ENCODE measurements at regions not wholly inside any gene's neighbourhood (a gene's known extent, or its start where the extent isn't known, plus 50 kb on each side); places are given as distances from the start of the nearest gene placed in this dataset.

GRCh38 chr1:221002601-221003000 is 123.4 kb downstream of the HLX start:
- H3K9me1 ChIP-seq (ENCODE audit: control insufficient read depth, extremely low read depth, insufficient read depth, low read length): no peaks in the 10 kb centered on the region
- no peak for TF ChIP-seq CTCF (optimal IDR thresholded peaks at IDR 0.05 in 1 of 3, IDR thresholded peaks at IDR 0.05 in 1 of 3, conservative IDR thresholded peaks at IDR 0.05 in 1 of 3; ENCODE audit: extremely low read depth in 1 of 3, insufficient read depth in 2 of 3, low read length in 3 of 3)
- TF ChIP-seq EZH2 (IDR thresholded peaks at IDR 0.05; ENCODE audit: low read length): no peak
- no peak overlapping the region for H3K4me3 ChIP-seq (ENCODE audit: control insufficient read depth in 2 of 3, extremely low read depth in 1 of 3, insufficient read depth in 2 of 3, low read depth in 1 of 3, low read length in 3 of 3)
- dilution Hi-C loops (cut with MboI; ENCODE audit: extremely low pct_ligation_motif_present, low sequenced_read_pairs): no loop called here
- H3K9me3 ChIP-seq (ENCODE audit: control insufficient read depth, low read depth, low read length): no peaks in the 10 kb centered on the region
- no peak overlapping the region for H3K27ac ChIP-seq (ENCODE audit: control insufficient read depth, insufficient read depth, low read length)
- FAIRE-seq (no peak), DNase-seq (ENCODE audit: low read depth, low spot score) (no peak)
- H4K20me1 ChIP-seq (ENCODE audit: control insufficient read depth, extremely low read depth, insufficient read depth, low read length): no peaks in the 10 kb centered on the region
- no peaks in the 10 kb centered on the region for H3K4me1 ChIP-seq (ENCODE audit: control insufficient read depth, extremely low read depth, insufficient read depth, low read length)
- no peak overlapping the region for H3K4me2 ChIP-seq (ENCODE audit: control insufficient read depth, extremely low read depth, insufficient read depth, low read depth, low read length)
- no peak overlapping the region for H3K9ac ChIP-seq (ENCODE audit: control insufficient read depth, extremely low read depth, insufficient read depth, low read length)
- H3K27me3 ChIP-seq (ENCODE audit: control insufficient read depth, extremely low read depth, insufficient read depth, low read length): no peaks in the 10 kb centered on the region
- no peaks in the 10 kb centered on the region for H3K79me2 ChIP-seq (ENCODE audit: control insufficient read depth, insufficient read depth, low read length)
- H2AFZ ChIP-seq (ENCODE audit: control insufficient read depth, low read length): no peak overlapping the region
- no peaks in the 10 kb centered on the region for H3K36me3 ChIP-seq (ENCODE audit: control insufficient read depth in 2 of 2, extremely low read depth in 1 of 2, insufficient read depth in 2 of 2, low read length in 2 of 2)

DNA sequence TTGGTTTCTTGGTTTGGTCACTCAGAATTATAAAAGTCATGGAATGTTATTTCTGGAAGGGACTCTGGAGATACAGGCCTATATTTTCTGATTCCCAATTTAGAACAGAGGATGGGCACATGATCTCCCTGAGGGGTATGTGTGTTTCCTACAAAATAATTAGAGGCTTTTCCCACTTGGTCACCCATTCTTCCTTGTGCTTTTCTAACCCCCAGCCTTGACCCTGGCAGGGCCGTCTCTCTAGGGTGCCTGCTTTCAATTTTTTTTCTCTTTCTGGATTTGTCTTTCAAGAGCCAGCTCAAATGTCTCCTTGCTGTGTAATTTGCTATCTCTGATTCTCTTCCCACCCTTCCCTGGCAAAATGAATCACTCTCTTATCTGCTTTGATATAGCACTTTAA is 131.9 kb downstream of the HLX start:
- H3K9me3 ChIP-seq (ENCODE audit: control insufficient read depth, low read depth, low read length): no peaks in the 10 kb centered on the region
- H3K79me2 ChIP-seq (ENCODE audit: control insufficient read depth, insufficient read depth, low read length): no peaks in the 10 kb centered on the region
- H3K9ac ChIP-seq (ENCODE audit: control insufficient read depth, extremely low read depth, insufficient read depth, low read length): no peak overlapping the region
- DNase-seq (ENCODE audit: low read depth, low spot score) (no peak), FAIRE-seq (no peak)
- dilution Hi-C loops (cut with MboI; ENCODE audit: extremely low pct_ligation_motif_present, low sequenced_read_pairs): no loop called here
- no peaks in the 10 kb centered on the region for H4K20me1 ChIP-seq (ENCODE audit: control insufficient read depth, extremely low read depth, insufficient read depth, low read length)
- H3K4me1 ChIP-seq (ENCODE audit: control insufficient read depth, extremely low read depth, insufficient read depth, low read length): no peaks in the 10 kb centered on the region
- no peaks in the 10 kb centered on the region for H3K27me3 ChIP-seq (ENCODE audit: control insufficient read depth, extremely low read depth, insufficient read depth, low read length)
- H3K4me2 ChIP-seq (ENCODE audit: control insufficient read depth, extremely low read depth, insufficient read depth, low read depth, low read length): no peak overlapping the region
- H2AFZ ChIP-seq (ENCODE audit: control insufficient read depth, low read length): no peak overlapping the region
- no peak overlapping the region for H3K27ac ChIP-seq (ENCODE audit: control insufficient read depth, insufficient read depth, low read length)
- H3K36me3 ChIP-seq (ENCODE audit: control insufficient read depth in 2 of 2, extremely low read depth in 1 of 2, insufficient read depth in 2 of 2, low read length in 2 of 2): no peaks in the 10 kb centered on the region
- TF ChIP-seq CTCF (optimal IDR thresholded peaks at IDR 0.05 in 1 of 3, IDR thresholded peaks at IDR 0.05 in 1 of 3, conservative IDR thresholded peaks at IDR 0.05 in 1 of 3; ENCODE audit: extremely low read depth in 1 of 3, insufficient read depth in 2 of 3, low read length in 3 of 3) (no peak), EZH2 (IDR thresholded peaks at IDR 0.05; ENCODE audit: low read length) (no peak)
- H3K4me3 ChIP-seq (ENCODE audit: control insufficient read depth in 2 of 3, extremely low read depth in 1 of 3, insufficient read depth in 2 of 3, low read depth in 1 of 3, low read length in 3 of 3): no peak overlapping the region
- no peaks in the 10 kb centered on the region for H3K9me1 ChIP-seq (ENCODE audit: control insufficient read depth, extremely low read depth, insufficient read depth, low read length)
